ENCODE measurements at regions not wholly inside any gene's neighbourhood (a gene's known extent, or its start where the extent isn't known, plus 50 kb on each side); places are given as distances from the start of the nearest gene placed in this dataset.
A peak's percentile ranks its signal among the peaks of the same experiment; 100 is the strongest.

DNA sequence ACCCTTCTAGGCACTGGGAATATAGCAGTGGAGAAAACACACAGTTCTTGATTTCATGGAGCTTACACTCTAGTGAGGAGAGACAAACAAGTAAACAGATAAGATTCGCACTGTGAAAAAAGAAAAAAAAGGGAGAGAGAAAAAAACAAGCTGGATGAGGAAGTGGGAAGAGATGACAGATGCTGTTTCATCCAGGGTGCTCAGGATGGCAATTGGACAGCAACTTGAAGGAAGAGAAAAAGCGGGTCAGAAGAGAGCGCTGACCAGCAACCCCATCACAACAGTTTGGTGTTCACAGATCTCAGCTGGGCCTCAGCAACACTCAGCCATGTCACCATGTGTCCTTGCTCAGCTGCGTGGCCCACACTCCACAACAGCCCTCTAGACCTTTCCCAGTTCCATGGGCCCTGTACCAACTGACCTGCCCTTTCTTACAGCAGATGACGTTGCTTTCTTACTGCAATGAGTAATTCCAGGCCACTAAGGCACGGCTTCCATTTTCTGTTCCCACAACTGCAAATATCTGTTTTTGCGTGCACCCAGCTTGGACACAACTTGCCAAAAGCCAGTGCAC, 230.8 kb downstream of the MEX3B start:
- 80 to 84% methylated on average over 7 of the region's 7 CpGs for WGBS, 2 donors
- DNase-seq (no peak), ATAC-seq (no peak)
- no peak for TF ChIP-seq POLR2A (IDR thresholded peaks at IDR 0.05)
- H3K27me3 ChIP-seq, result no peaks in the 10 kb centered on the region
- no peak overlapping the region for H3K27ac ChIP-seq
- no peaks in the 10 kb centered on the region for H3K9me3 ChIP-seq
- intact Hi-C loops (cut with DNase I), result no loop called here
- no peaks in the 10 kb centered on the region for H3K36me3 ChIP-seq (replicated peaks in 1 of 2; ENCODE audit: insufficient read depth in 1 of 2, low read depth in 2 of 2)
- H3K4me3 ChIP-seq, result no peak overlapping the region
- no peaks in the 10 kb centered on the region for H3K4me1 ChIP-seq

DNA sequence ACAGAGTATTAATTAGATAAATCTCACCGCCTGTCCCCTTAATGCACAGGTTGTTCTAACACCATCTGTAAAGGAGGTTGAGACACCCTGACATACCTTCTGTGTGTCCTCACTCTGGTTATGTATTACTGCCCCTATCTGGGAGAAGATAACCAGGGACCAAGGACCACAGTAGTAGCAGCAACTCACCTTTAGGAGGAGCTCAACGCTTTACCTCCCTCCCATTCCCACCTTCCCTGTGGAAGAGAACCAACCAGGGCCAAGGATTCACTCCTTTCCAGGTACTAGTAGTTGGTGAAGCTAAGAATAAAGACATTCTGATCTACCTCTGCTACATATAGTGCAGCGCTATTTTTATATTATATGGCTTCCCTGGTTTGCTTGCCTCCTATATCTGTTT, 232.6 kb downstream of the MEX3B start:
- Histone ChIP-seq H3K27me3 (no peaks in the 10 kb centered on the region), H3K4me1 (no peaks in the 10 kb centered on the region), H3K27ac (no peak overlapping the region), H3K4me3 (no peak overlapping the region), H3K36me3 (replicated peaks in 1 of 2; ENCODE audit: insufficient read depth in 1 of 2, low read depth in 2 of 2) (no peaks in the 10 kb centered on the region), H3K9me3 (no peaks in the 10 kb centered on the region)
- DNase-seq (no peak), ATAC-seq (no peak)
- TF ChIP-seq POLR2A (IDR thresholded peaks at IDR 0.05), result no peak
- TF ChIP-seq, protein P1, sequence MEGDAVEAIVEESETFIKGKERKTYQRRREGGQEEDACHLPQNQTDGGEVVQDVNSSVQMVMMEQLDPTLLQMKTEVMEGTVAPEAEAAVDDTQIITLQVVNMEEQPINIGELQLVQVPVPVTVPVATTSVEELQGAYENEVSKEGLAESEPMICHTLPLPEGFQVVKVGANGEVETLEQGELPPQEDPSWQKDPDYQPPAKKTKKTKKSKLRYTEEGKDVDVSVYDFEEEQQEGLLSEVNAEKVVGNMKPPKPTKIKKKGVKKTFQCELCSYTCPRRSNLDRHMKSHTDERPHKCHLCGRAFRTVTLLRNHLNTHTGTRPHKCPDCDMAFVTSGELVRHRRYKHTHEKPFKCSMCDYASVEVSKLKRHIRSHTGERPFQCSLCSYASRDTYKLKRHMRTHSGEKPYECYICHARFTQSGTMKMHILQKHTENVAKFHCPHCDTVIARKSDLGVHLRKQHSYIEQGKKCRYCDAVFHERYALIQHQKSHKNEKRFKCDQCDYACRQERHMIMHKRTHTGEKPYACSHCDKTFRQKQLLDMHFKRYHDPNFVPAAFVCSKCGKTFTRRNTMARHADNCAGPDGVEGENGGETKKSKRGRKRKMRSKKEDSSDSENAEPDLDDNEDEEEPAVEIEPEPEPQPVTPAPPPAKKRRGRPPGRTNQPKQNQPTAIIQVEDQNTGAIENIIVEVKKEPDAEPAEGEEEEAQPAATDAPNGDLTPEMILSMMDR (IDR thresholded peaks at IDR 0.05), result peak in 2 of 7 experiments; percentile 15 to 34
- 33 to 37% methylated on average over 3 of the region's 3 CpGs for WGBS, 2 donors
- intact Hi-C loops (cut with DNase I), result no loop called here

DNA sequence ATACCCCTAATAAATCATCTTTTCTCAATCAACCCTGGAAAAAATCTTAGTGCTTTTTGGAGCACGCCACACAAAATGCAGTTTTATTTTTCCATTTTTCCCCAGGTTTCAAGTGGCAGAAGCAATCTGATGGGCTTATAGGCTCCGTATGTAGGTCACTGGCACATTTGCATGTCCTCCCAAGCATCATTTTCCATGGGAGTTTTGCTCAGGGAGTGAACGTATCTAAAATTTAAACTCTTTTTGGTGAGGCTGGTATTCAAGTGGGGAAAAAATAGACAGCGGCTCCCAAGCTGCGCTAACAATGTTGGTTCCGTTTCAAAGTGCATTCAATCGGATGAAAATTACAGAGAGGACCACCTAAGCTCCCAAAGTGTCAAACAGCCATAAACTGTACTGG, 233.4 kb downstream of the MEX3B start:
- Histone ChIP-seq H3K4me1 (no peaks in the 10 kb centered on the region), H3K36me3 (replicated peaks in 1 of 2; ENCODE audit: insufficient read depth in 1 of 2, low read depth in 2 of 2) (no peaks in the 10 kb centered on the region), H3K27me3 (no peaks in the 10 kb centered on the region), H3K4me3 (no peak overlapping the region), H3K27ac (no peak overlapping the region), H3K9me3 (no peaks in the 10 kb centered on the region)
- no peak for TF ChIP-seq POLR2A (IDR thresholded peaks at IDR 0.05)
- TF ChIP-seq, protein P1 (IDR thresholded peaks at IDR 0.05), result no peak
- ATAC-seq (no peak), DNase-seq (no peak)
- 71 to 78% methylated on average over 7 of the region's 7 CpGs for WGBS, 2 donors
- intact Hi-C loops (cut with DNase I), result no loop called here

DNA sequence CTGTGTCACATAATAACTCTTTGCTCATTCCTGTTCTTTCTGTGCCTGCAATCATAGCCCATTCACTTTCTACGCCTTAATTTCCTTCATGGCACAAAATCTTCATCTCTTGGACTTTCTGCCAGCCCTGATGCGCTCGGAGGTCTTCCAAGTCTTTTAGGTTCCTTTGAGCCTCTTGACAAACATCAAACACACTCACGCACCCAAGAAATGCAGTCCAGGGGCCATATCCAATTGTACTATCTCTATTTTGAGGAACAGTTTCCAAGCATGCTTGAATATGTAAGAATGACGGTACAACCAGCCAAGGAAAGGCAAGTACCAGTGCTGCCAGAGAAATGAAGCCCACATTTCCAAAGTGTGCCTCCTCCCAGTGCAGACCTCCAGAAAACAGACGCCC, 234.1 kb downstream of the MEX3B start:
- no peak for DNase-seq
- intact Hi-C loops (cut with DNase I), result no loop called here
- Histone ChIP-seq H3K27me3 (no peaks in the 10 kb centered on the region), H3K4me1 (no peaks in the 10 kb centered on the region), H3K9me3 (no peaks in the 10 kb centered on the region), H3K36me3 (replicated peaks in 1 of 2; ENCODE audit: insufficient read depth in 1 of 2, low read depth in 2 of 2) (no peaks in the 10 kb centered on the region), H3K4me3 (no peak overlapping the region), H3K27ac (no peak overlapping the region)
- TF ChIP-seq, protein P1 (IDR thresholded peaks at IDR 0.05), result no peak
- TF ChIP-seq POLR2A (IDR thresholded peaks at IDR 0.05), result no peak
- no peak for ATAC-seq
- 70 to 75% methylated on average over 6 of the region's 6 CpGs for WGBS, 2 donors

DNA sequence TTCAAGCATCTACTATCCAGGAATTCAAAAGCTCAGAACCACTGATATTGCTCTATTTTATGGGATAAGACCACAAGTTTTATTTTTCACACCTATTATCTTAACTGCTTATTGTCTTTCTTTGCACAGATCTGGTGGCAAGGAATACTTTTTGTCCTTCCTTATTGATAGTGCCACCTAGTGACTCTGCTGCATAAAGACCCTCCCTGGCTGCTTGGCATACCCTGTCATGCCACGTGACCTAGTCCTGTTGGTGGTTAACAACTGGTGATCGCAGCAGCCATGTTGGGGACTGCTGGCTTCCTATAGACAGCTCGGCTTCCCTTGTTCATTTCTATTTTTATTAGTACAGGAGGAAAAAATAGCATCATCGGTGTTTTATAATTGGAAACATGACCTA, 236.3 kb downstream of the MEX3B start:
- 46 to 50% methylated on average over 4 of the region's 4 CpGs for WGBS, 2 donors
- Histone ChIP-seq H3K9me3 (no peaks in the 10 kb centered on the region), H3K36me3 (replicated peaks in 1 of 2; ENCODE audit: insufficient read depth in 1 of 2, low read depth in 2 of 2) (no peaks in the 10 kb centered on the region), H3K4me1 (no peaks in the 10 kb centered on the region), H3K27me3 (no peaks in the 10 kb centered on the region), H3K4me3 (no peak overlapping the region), H3K27ac (no peak overlapping the region)
- DNase-seq (peak in 2 of 4 donors; percentile 16 to 30), ATAC-seq (no peak)
- intact Hi-C loops (cut with DNase I), result no loop called here
- no peak for TF ChIP-seq POLR2A (IDR thresholded peaks at IDR 0.05)
- TF ChIP-seq, protein P1 (IDR thresholded peaks at IDR 0.05), result peak in 1 of 7 experiments; percentile 24
